Stimulated activated CD4-positive, alpha-beta T cell treated with anti-CD3 and anti-CD28 coated beads, TNF-alpha, amount 100 ng/mL, for 24 hours (primary cell): ENCODE measurements at regions not wholly inside any gene's neighbourhood (a gene's known extent, or its start where the extent isn't known, plus 50 kb on each side); places are given as distances from the start of the nearest gene placed in this dataset.
"Not testable (repeated sequence)": the region's sequence is repeated elsewhere in the genome, so short reads cannot be mapped to it uniquely, and the experiment has no call there.

Source experiments
- DNase-seq, 3 experiments: peaks; one replicate each; pipeline ENCODE4 v3.0.0-alpha.2; 2020; ENCODE audit warnings: low read depth in 3 of 3

- DNase-seq: no peak
Measured at GRCh38 chrX:39692796-39693195, 405.0 kb downstream of the BCOR start.

- no peak for DNase-seq
Measured at GRCh38 chrX:39693298-39693697, 404.5 kb downstream of the BCOR start.

- not testable (repeated sequence) for DNase-seq
Measured at GRCh38 chrX:39702636-39703035, 395.1 kb downstream of the BCOR start.

GRCh38 chrX:39703307-39703706 is 394.5 kb downstream of the BCOR start:
- DNase-seq: no peak

GRCh38 chrX:39704590-39704989 is 393.2 kb downstream of the BCOR start:
- no peak for DNase-seq

- DNase-seq: no peak
Measured at GRCh38 chrX:39705290-39705689, 392.5 kb downstream of the BCOR start.

GRCh38 chrX:39709364-39709763 is 388.4 kb downstream of the BCOR start:
- no peak for DNase-seq

GRCh38 chrX:39709812-39710211 is 387.9 kb downstream of the BCOR start:
- no peak for DNase-seq

- no peak for DNase-seq
Measured at GRCh38 chrX:39710776-39711175, 387.0 kb downstream of the BCOR start.

GRCh38 chrX:39714471-39714870 is 383.3 kb downstream of the BCOR start:
- no peak for DNase-seq

GRCh38 chrX:39716401-39716800 is 381.4 kb downstream of the BCOR start:
- no peak for DNase-seq

- DNase-seq: no peak
Measured at GRCh38 chrX:39716802-39717540, 380.8 kb downstream of the BCOR start.

GRCh38 chrX:39718981-39719380 is 378.8 kb downstream of the BCOR start:
- no peak for DNase-seq

GRCh38 chrX:39720945-39721344 is 376.8 kb downstream of the BCOR start:
- DNase-seq: no peak

GRCh38 chrX:39721566-39722279 is 376.0 kb downstream of the BCOR start:
- DNase-seq: no peak

- no peak for DNase-seq
Measured at GRCh38 chrX:39724544-39724943, 373.2 kb downstream of the BCOR start.

- no peak for DNase-seq
Measured at GRCh38 chrX:39725114-39725513, 372.6 kb downstream of the BCOR start.

GRCh38 chrX:39725928-39726619 is 371.7 kb downstream of the BCOR start:
- DNase-seq: no peak

- DNase-seq: no peak
Measured at GRCh38 chrX:39726771-39727170, 371.0 kb downstream of the BCOR start.

GRCh38 chrX:39728025-39728424 is 369.7 kb downstream of the BCOR start:
- no peak for DNase-seq

- DNase-seq: no peak
Measured at GRCh38 chrX:39728852-39729598, 368.7 kb downstream of the BCOR start.
